ENCODE measurements at regions not wholly inside any gene's neighbourhood (a gene's known extent, or its start where the extent isn't known, plus 50 kb on each side); places are given as distances from the start of the nearest gene placed in this dataset.
"Not testable (repeated sequence)": the region's sequence is repeated elsewhere in the genome, so short reads cannot be mapped to it uniquely, and the experiment has no call there.

GRCh38 chr17:13131225-13131624 is 113.4 kb upstream of the ELAC2 start:
- DNase-seq, result no peak

- no peak for DNase-seq
Observed at GRCh38 chr17:13129356-13129755, 111.5 kb upstream of the ELAC2 start.

GRCh38 chr17:13128676-13129075 is 110.8 kb upstream of the ELAC2 start:
- no peak for DNase-seq

- DNase-seq, result no peak
Observed at GRCh38 chr17:13127921-13128602, 110.2 kb upstream of the ELAC2 start.

DNA sequence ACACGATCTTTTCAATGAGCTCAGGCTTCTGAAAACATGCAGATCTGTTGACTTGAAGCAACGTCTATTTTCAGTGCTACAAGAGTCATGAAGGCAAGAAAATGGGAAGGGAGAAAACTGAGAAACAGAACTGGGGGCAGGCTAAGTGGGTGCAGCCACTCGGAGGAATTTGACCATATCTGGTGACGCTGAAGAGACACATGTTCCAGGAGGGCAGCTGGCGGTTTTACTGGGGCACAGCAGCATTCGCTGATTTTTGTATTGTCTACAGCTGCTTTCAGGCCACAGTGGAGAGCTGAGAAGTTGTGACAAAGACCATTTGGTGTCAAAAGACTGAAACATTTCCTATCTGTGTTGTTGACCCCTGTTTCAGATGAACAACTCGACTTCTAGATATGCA is 103.0 kb upstream of the ELAC2 start:
- DNase-seq, result no peak

DNA sequence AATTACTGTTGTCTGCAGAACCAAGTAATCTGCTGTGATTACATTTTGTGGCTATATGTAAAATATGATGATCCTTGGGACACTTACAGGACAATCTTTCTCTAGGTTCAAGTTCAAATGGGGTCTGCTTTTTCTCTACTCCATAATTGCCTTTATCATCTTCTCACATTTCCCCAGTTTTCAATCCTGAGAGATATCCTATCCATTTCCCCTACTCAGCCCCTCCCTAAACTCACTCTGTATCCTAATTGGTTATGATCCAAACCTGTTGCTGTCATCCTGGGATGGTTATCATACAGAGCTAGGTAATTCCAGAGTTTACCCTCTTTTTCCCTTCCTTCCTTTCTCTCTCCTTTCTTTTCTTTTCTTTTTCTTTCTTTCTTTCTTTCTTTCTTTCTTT is 100.5 kb upstream of the ELAC2 start:
- DNase-seq, result no peak

DNA sequence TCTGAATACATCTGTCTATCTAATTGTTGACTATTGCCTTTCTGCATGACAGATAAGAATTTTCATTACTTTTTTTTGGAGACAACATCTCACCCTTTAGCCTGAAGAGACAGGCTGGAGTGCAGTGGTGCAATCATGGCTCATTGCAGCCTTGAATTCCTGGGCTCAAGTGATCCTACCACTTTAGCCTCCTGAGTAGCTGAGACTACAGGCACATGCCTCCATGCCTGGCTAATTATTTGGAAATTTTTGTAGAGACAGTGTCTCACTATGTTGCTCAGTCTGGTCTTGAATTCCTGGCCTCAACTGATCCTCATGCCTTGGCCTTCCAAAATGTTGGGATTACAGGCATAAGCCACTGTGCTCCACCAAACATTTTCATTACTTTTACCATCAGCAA is 99.8 kb upstream of the ELAC2 start:
- DNase-seq, result no peak

- DNase-seq, result no peak
Observed at GRCh38 chr17:13114601-13115031, 96.8 kb upstream of the ELAC2 start.

GRCh38 chr17:13113821-13114525 is 96.1 kb upstream of the ELAC2 start:
- DNase-seq, result no peak

- no peak for DNase-seq
Observed at GRCh38 chr17:13107676-13108235, 89.9 kb upstream of the ELAC2 start.

GRCh38 chr17:13106171-13106570 is 88.3 kb upstream of the ELAC2 start:
- DNase-seq, result no peak

DNA sequence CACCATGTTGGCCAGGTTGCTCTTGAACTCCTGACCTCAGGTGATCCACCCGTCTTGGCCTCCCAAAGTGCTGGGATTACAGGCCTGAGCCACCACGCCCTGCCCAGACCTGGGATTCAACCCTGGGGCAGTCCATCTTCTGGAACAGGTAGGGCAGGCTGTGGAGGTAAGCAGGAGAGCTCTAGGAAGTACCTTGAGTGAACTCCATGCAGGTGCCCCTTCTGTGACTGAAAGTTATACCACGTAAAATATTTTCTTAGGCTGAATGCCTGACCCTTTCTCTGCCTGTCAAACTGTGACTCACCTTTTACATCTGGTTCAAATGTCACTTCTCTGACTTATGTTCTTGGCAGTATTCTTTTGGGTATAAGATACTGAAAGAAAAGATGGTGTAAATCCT is 86.7 kb upstream of the ELAC2 start:
- DNase-seq, result no peak

DNA sequence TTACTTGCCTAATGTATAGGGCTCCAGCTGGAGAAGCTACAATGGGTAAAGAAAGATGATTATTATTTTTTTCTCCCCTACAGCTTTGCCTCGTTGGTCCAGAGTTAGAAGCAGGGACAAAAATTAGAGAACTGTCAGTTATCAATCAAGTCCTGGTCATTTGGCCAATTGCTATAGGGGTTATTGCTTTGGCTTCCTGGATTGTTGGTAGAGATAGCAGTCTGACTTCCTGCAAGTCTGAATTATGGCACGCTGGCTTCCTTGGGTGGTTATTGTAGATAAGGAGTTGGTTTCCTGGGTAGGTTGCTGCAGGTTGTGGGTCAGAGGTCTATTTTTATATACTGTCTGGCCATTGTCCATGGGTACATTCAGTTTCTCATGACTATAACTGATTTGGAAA is 84.7 kb upstream of the ELAC2 start:
- no peak for DNase-seq

DNA sequence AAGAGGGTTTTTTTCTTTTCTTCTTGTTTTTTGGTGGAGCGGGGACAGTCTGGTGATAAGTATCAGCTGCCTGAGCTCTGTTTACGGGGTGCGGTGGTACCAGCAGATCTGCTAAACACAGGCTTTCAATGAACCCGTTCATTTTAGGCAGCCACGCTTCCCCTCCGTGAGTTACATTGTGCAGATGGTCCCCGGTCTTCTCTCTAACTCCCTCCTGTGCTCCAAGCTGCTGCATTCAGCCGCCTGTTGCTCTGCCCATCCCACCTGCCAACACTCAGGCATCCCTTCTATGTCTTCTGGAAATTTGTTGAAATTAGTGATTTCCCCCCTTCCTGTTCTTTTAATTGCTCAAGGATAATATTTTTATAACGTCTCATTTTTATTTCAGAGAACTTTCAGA is 82.1 kb upstream of the ELAC2 start:
- no peak for DNase-seq

DNA sequence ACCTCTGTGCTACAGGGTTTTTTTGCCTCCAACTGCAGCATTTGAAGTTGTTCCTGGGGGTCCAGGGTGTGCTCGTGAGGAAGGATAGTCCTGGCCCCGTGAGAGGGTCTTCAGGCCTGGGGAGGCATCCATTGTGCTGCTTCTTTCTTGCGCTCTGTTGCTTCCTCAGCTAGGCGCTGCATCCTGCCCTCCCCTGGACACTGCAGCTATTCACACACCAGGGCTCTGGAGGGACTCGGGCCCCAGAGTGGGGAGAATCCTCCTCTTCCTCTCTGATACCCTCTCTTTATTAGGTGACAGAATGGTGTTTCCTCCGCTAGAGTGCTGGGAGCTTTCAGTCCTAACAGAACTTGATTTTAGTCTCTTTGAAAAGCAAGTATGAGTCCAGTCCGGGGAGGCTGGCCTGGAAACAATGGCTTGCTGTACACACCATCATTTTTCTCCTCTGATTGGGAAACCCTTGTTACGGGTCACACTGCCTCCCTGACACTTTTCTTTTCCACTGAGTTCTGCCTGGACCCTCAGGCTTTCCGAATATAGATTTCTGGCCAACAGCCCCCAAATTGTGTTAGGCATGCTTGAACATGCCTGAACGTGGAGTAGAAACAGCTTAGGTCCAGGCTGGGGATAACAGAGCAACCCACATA is 81.4 kb upstream of the ELAC2 start:
- DNase-seq, result no peak

- DNase-seq, result no peak
Observed at GRCh38 chr17:13096291-13096690, 78.5 kb upstream of the ELAC2 start.

GRCh38 chr17:13092010-13092409 is 74.2 kb upstream of the ELAC2 start:
- not testable (repeated sequence) for DNase-seq

DNA sequence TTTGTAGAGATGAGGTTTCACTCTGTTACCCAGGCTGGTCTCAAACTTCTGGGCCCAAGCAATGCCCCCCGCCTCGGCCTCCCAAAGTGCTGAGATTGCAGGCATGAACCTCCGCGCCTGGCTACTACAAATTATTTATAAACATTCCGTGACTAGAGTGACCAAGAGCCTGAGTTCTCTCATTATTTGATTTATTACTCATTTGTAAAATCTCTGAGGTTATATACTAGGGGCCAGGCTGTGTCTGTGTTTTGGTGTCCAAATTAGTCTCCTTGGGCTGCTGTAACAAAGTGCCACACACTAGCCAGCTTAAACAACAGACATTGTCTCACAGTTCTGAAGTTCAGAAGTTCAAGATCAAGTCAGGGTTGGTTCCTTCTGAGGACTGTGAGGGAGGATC is 70.8 kb upstream of the ELAC2 start:
- no peak for DNase-seq

GRCh38 chr17:13087802-13088201 is 70.0 kb upstream of the ELAC2 start:
- DNase-seq, result no peak

DNA sequence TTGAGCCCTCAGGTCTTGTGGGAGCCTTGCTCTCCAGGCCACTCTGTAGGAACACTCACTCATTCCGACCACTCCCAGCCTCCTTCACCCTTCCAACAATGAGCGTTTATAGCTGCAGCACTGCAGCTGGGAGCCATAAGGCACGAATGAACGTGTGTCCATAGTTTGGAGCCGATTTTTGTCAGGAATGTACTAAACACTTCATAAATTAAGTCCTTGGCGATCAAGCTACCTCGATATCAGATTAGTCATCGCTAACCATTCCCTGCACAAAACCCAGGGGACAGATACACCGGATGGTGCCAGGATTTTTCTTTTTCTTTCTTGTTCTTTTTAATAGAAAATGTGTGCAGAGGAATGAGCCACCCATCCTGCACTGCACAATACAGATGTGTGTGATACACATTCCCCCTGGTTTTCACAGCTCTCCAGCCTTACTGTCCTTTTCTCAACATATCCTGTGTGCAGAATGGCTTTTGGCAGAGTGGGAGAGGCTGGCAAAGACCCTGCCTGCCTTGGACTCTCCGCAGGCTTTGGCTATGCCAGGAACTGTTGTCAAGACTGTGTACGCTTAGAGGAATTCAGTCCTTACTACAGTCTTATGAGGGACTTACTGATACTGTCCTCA is 68.4 kb upstream of the ELAC2 start:
- DNase-seq, result no peak

- DNase-seq, result no peak
Observed at GRCh38 chr17:13085578-13085977, 67.8 kb upstream of the ELAC2 start.

DNA sequence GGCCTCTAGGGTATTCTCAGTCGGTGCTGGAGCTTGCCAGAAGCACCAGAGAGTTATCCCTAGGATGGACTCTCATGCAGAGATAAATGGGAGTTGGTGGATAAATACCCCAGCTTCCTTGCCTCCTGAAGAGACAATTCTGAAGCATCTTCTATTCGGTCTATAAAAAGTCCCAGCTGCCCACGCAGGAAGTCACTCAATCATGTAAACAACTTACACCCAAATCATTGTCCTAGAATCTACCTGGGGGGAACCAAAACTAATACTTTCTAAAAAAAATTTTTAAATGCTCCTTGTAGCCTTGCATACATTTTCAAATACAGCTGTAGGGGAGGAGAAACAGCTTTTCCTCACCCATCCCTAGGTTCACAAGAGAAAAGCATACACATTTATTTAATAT is 66.6 kb upstream of the ELAC2 start:
- no peak for DNase-seq

- DNase-seq, result no peak
Observed at GRCh38 chr17:13078591-13079385, 61.0 kb upstream of the ELAC2 start.
